Nephron (organoid): ENCODE measurements at regions not wholly inside any gene's neighbourhood (a gene's known extent, or its start where the extent isn't known, plus 50 kb on each side); places are given as distances from the start of the nearest gene placed in this dataset.

Experiments used
- H3K27ac Mint-ChIP-seq, 3 experiments: 2 replicates each; pipeline ENCODE4 v1.8.0; 2020; ENCODE audit warnings: mixed read lengths in 3 of 3, mild to moderate bottlenecking in 2 of 3, moderate library complexity in 1 of 3
- H3K27me3 Mint-ChIP-seq: 2 replicates; pipeline ENCODE4 v1.8.0; 2021; ENCODE audit warnings: low read depth, mild to moderate bottlenecking, moderate library complexity, mixed read lengths
- H3K36me3 Mint-ChIP-seq: 2 replicates; pipeline ENCODE4 v1.8.0; 2020; ENCODE audit warnings: low read depth, mixed read lengths
- H3K4me1 Mint-ChIP-seq: 2 replicates; pipeline ENCODE4 v1.8.0; 2020; ENCODE audit warnings: mixed read lengths
- H3K4me3 Mint-ChIP-seq, 3 experiments: 2 replicates each; pipeline ENCODE4 v1.8.0; 2020; ENCODE audit warnings: mild to moderate bottlenecking in 3 of 3, mixed read lengths in 3 of 3, moderate library complexity in 2 of 3
- H3K9me3 Mint-ChIP-seq: 2 replicates; pipeline ENCODE4 v1.8.0; 2020; ENCODE audit warnings: mixed read lengths
- CTCF ChIP-seq, 3 experiments: fragments of 200-600 bp; sonication (generic); IDR thresholded peaks; one replicate each; pipeline ENCODE4 v1.5.0; 2021; ENCODE audit warnings: antibody characterized with exemption in 3 of 3; ENCODE audit not compliant: unreplicated experiment in 3 of 3

DNA sequence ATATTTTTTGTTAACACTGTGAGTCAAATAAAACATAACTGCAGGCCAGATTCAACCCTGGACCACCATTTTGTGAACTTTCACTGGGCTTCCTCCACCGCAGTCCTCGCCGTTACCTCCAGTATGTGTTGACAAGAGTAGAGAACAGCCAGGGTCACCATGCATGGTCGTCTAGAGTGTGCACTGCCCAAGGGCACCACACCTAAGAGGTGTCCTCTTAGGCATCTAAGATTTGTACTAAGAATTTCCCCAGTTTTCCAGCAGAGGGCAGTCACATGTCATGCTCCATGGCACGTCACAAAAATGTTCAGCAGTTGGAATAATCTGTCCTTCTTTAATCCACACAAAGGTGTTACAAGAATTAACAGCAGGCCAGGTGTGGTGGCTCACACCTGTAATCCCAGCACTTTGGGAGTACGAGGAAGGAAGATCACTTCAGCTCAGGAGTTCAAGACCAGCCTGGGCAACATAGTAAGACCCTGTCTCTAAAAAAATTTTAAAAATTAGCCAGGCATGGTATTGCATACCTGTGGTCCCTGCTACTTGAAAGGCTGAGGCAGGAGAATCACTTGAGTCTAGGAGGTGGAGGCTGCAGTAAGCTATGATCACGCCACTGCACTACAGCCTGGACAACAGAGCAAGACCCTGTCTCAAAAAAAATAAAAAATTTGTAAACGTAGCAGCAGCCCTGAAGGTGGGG is 71.2 kb upstream of the FOXK1 start:
- Mint-ChIP-seq H3K36me3 (no peaks in the 10 kb centered on the region), H3K4me3 (no peak overlapping the region), H3K4me1 (peaks cover 23% of the 10 kb centered on the region), H3K27ac (peak overlapping the region in 1 of 3 experiments; percentile 6), H3K27me3 (no peaks in the 10 kb centered on the region), H3K9me3 (no peaks in the 10 kb centered on the region)
- TF ChIP-seq CTCF (IDR thresholded peaks at IDR 0.05; ENCODE audit: unreplicated experiment in 3 of 3), result peak; percentile 71 to 77 (median 75)

GRCh38 chr7:4612237-4612636 is 69.9 kb upstream of the FOXK1 start:
- H3K27ac Mint-ChIP-seq, result no peak overlapping the region
- TF ChIP-seq CTCF (IDR thresholded peaks at IDR 0.05; ENCODE audit: unreplicated experiment in 3 of 3), result no peak
- H3K27me3 Mint-ChIP-seq, result no peaks in the 10 kb centered on the region
- H3K4me1 Mint-ChIP-seq, result peaks cover 16% of the 10 kb centered on the region
- H3K9me3 Mint-ChIP-seq, result no peaks in the 10 kb centered on the region
- no peak overlapping the region for H3K4me3 Mint-ChIP-seq
- H3K36me3 Mint-ChIP-seq, result no peaks in the 10 kb centered on the region

DNA sequence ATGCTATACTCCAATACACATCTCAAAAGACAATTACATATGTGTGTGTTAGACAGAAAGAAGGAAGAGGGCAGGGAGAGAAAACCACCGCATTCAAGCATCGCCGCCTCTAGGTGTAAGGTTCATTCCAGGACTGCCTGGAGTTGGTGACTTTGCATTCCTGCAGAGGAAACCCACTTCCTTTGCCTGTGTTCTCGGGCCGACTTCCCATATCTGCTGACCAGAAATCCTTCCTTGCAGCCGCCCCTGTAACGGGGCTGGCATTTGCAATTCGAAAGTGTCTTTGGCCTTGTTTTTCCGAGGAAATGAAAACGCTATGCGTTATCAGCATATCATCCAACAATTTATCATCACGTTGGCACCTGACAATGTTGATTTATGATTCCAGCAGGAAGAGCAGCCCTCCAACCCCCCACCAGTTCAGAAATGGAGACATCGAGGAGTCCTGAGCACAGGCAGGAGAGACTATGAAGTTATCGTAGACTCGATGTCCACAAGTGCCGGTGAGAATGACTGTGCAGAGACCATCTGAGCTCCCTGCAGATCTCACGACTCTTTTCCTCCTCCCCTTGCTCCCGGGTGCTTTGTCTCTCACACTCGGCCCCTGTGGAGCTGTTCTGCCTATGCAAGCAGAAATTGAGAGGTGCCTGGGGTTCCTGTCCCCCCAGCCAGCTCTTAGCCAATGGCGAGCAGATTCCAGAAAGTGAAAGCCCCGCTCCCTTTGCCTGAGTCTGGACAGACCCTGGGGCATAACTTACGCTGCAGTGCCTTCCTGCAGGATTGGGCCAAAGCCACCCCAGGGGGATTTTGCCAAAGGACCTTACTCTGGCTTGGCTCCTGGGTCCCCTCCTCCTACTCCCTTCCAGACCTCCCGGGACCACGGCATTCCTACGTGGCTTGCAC is 68.9 kb upstream of the FOXK1 start:
- peak overlapping the region; percentile 60 to 75 (median 63) for H3K4me3 Mint-ChIP-seq
- TF ChIP-seq CTCF (IDR thresholded peaks at IDR 0.05; ENCODE audit: unreplicated experiment in 3 of 3), result no peak

DNA sequence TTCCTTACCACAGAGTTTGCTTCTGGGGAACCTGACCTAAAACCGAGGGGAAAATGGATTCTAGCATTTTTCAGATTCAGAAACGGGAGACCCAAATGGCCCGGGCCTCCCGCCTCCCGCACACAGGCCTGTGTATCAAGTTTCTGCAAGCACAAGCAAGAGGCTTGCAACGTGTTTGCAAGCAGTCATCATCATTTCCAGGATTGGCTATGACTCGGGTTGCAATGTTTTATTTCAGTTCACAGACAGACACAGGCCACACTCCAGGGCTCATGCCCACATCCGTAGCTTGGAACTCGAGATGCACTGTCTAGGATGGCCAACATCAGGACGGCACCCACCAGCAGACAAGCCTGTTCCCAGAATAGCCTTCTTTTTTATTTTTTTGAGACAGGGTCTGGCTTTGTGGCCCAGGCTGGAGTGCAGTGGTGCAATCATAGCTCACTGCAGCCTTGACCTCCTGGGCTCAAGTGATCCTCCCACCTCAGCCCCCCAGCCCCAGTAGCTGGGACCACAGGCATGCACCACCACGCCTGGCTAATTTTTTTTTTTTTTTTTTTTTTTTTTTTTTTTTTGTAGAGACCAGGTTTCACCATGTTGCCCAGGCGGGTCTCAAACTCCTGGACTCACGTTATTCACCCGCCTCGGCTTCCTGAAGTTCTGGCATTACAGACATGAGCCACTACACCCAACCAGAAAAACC is 68.1 kb upstream of the FOXK1 start:
- Mint-ChIP-seq H3K9me3 (no peaks in the 10 kb centered on the region), H3K27me3 (no peaks in the 10 kb centered on the region), H3K36me3 (no peaks in the 10 kb centered on the region), H3K27ac (peak overlapping the region; percentile 45 to 72 (median 58)), H3K4me3 (peak overlapping the region; percentile 53 to 75 (median 60)), H3K4me1 (peaks cover 14% of the 10 kb centered on the region)
- TF ChIP-seq CTCF (IDR thresholded peaks at IDR 0.05; ENCODE audit: unreplicated experiment in 3 of 3), result no peak

More for the DNA sequence above, 68.9 kb upstream of the FOXK1 start:
- peaks cover 14% of the 10 kb centered on the region for H3K4me1 Mint-ChIP-seq
- no peaks in the 10 kb centered on the region for H3K9me3 Mint-ChIP-seq
- H3K27me3 Mint-ChIP-seq, result no peaks in the 10 kb centered on the region
- peak overlapping the region; percentile 45 to 72 (median 58) for H3K27ac Mint-ChIP-seq
- no peaks in the 10 kb centered on the region for H3K36me3 Mint-ChIP-seq

- Mint-ChIP-seq H3K36me3 (no peaks in the 10 kb centered on the region), H3K4me3 (no peak overlapping the region), H3K9me3 (peaks cover under 1% of the 10 kb centered on the region), H3K27ac (no peak overlapping the region), H3K4me1 (peaks cover 14% of the 10 kb centered on the region), H3K27me3 (no peaks in the 10 kb centered on the region)
- TF ChIP-seq CTCF (IDR thresholded peaks at IDR 0.05; ENCODE audit: unreplicated experiment in 3 of 3), result no peak
Observed at GRCh38 chr7:4616116-4616515, 66.0 kb upstream of the FOXK1 start.
